Naive B cell (primary cell): ENCODE measurements at regions not wholly inside any gene's neighbourhood (a gene's known extent, or its start where the extent isn't known, plus 50 kb on each side); places are given as distances from the start of the nearest gene placed in this dataset.

Source experiments
- ATAC-seq, 2 donors: fragments of 150-1000 bp; cut with Tn5 transposase; 2 replicates each; pipeline ENCODE4 v1.10.0; 2021; ENCODE audit warnings: low read depth in 2 of 2, mild to moderate bottlenecking in 2 of 2, moderate library complexity in 2 of 2
- DNase-seq: peaks from one replicate; pipeline ENCODE4 v3.0.0; 2022
- H3K27ac Mint-ChIP-seq, 6 donors: one replicate each; pipeline ENCODE4 v1.8.0; 2020 to 2022; ENCODE audit warnings: mild to moderate bottlenecking in 6 of 6, mixed read lengths in 6 of 6, moderate library complexity in 5 of 6, inconsistent platforms in 2 of 6
- H3K27me3 Mint-ChIP-seq, 3 donors: one replicate each; pipeline ENCODE4 v1.8.0; 2021 to 2022; ENCODE audit warnings: mixed read lengths in 3 of 3, mild to moderate bottlenecking in 1 of 3
- H3K36me3 Mint-ChIP-seq, 2 donors: one replicate each; pipeline ENCODE4 v1.8.0; 2020 to 2022; ENCODE audit warnings: mixed read lengths in 2 of 2, inconsistent platforms in 1 of 2, mild to moderate bottlenecking in 1 of 2
- H3K4me1 Mint-ChIP-seq, 3 donors: one replicate each; pipeline ENCODE4 v1.8.0; 2020 to 2022; ENCODE audit warnings: mixed read lengths in 3 of 3, inconsistent platforms in 1 of 3, mild to moderate bottlenecking in 1 of 3, moderate library complexity in 1 of 3
- H3K4me3 Mint-ChIP-seq, 8 donors: one replicate each; pipeline ENCODE4 v1.8.0; 2020 to 2022; ENCODE audit warnings: mild to moderate bottlenecking in 8 of 8, mixed read lengths in 8 of 8, moderate library complexity in 8 of 8, inconsistent platforms in 2 of 8
- H3K9me3 Mint-ChIP-seq, 7 donors: one replicate each; pipeline ENCODE4 v1.8.0; 2020 to 2022; ENCODE audit warnings: mixed read lengths in 7 of 7, mild to moderate bottlenecking in 5 of 7, inconsistent platforms in 2 of 7, moderate library complexity in 1 of 7

DNA sequence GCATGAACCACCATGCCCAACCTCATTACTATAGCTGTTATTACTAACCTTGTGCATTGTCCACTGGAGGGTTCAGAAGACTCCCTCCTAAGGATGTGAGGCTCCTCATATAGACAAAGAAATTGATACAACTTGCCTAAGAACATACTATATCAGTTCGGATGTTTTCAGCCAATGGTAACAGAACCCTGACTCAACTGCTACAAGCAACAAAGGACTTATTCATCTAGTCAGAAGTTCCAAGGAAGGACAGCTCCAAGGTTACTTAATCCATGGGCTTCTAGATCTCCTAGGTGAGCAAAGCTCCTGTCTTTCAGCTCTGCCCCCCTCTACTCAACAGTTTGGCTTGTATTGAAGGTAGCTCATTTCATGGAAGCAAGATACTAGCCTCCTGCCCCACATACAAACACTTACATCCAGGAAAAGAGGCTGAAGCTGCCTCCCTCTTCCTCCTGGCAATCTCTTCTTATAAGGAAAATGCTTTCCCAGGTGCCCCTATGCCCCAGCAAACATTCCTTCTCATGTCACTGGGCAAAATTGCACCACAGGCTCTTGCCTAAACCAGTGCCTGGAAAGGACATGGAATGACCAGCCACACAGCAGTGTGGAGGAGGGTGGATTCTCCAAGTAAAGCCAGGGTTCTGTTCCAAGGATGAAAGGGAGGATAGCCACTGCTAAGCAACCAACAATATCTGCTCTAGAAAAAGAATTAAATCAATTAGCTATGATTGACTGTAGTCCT is 497.8 kb downstream of the FOXO1 start:
- H3K4me3 Mint-ChIP-seq: no peak overlapping the region
- DNase-seq (no peak), ATAC-seq (no peak)
- no peak overlapping the region for H3K27ac Mint-ChIP-seq
- H3K27me3 Mint-ChIP-seq: peaks cover 3 to 32% (median 27%) of the 10 kb centered on the region in 3 donors
- H3K9me3 Mint-ChIP-seq: peaks cover 0 to 2% (median 0%) of the 10 kb centered on the region in 7 donors
- H3K36me3 Mint-ChIP-seq: no peaks in the 10 kb centered on the region
- peaks cover 3 to 28% (median 9%) of the 10 kb centered on the region in 3 donors for H3K4me1 Mint-ChIP-seq

DNA sequence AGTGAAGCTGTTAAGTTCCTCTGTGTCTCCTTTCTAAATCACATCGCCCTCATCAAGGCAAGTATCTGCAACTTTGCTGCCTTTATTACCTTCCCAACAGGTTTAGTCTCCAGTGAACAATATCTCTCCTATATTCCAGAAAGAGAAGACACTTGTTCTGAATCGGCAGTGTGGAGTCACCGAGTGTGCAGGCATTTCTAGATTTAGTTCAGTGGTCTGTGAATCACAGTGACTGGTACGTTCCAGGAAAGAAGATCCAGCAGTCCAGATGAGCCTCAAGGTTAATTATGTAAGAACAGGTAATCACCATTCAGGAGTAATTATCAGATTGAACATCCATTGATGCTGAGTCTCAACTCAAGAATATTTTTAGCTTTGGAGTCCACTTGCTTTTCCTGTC is 497.0 kb downstream of the FOXO1 start:
- H3K27me3 Mint-ChIP-seq: peaks cover 3 to 32% (median 27%) of the 10 kb centered on the region in 3 donors
- no peaks in the 10 kb centered on the region for H3K36me3 Mint-ChIP-seq
- H3K4me3 Mint-ChIP-seq: no peak overlapping the region
- no peak overlapping the region for H3K27ac Mint-ChIP-seq
- ATAC-seq: no peak
- peaks cover 3 to 28% (median 9%) of the 10 kb centered on the region in 3 donors for H3K4me1 Mint-ChIP-seq
- H3K9me3 Mint-ChIP-seq: peaks cover 0 to 2% (median 0%) of the 10 kb centered on the region in 7 donors
- no peak for DNase-seq

DNA sequence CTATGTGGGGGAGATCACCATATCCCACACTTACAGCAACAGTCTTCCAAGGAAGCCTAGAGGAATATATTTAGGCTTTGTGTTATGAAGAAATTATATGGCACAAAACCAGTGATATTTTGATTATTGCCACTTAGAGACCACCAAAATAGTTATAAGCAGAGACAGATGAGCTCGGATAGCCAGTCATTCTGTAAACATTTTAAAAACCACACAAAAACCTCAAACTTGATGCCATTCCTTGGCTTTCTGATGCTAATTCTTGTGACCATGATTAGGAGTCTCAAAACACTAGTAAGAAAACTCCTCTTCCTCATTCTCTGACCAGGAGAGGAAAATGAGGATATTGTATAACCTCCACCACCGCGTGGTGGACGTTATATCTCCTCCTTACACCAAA is 496.4 kb downstream of the FOXO1 start:
- Mint-ChIP-seq H3K9me3 (peaks cover 0 to 2% (median 0%) of the 10 kb centered on the region in 7 donors), H3K4me3 (no peak overlapping the region), H3K27me3 (peaks cover 3 to 32% (median 27%) of the 10 kb centered on the region in 3 donors), H3K27ac (no peak overlapping the region), H3K4me1 (peaks cover 3 to 28% (median 9%) of the 10 kb centered on the region in 3 donors), H3K36me3 (no peaks in the 10 kb centered on the region)
- DNase-seq (no peak), ATAC-seq (no peak)

DNA sequence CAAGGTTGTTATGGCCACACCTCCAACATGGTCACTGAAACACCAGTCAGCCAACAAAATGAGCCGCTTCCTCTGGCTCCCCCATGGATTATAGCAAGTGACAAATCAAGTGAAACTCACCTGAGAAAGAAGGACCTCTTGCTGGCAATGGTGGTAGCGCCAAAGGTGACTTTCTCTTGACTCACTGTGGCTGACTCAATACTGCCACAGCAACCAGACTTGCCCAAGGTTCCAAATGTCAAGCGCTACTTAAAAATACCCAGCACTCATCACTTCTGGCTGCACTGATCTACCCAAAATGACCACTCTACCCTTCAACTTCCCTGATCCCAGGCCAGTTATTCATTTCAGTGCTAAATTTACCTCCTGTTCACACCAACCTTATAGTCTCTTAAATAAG is 495.5 kb downstream of the FOXO1 start:
- Mint-ChIP-seq H3K27ac (no peak overlapping the region), H3K27me3 (peaks cover 3 to 32% (median 27%) of the 10 kb centered on the region in 3 donors), H3K4me1 (peaks cover 3 to 19% (median 9%) of the 10 kb centered on the region in 3 donors), H3K36me3 (no peaks in the 10 kb centered on the region), H3K4me3 (no peak overlapping the region), H3K9me3 (peaks cover 0 to 2% (median 0%) of the 10 kb centered on the region in 7 donors)
- ATAC-seq: no peak
- no peak for DNase-seq

DNA sequence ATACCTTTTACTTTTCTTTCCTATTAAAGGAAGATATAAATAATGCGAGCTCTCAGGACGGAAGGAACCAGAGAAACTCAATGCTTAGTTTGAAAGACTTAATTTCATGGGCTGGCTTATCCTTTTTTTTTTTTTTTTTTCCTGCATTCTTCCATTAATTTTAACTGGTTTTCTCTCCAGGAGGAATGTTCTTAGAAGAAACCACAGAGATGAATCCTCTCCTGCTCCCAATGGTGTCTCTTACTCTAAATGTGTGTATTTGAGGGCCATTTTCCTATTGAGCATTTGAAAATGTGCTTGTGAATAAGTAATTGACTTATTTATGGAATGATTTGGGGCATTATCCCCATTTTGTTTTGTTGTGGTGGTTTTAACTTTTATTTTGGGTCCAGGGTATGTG is 494.9 kb downstream of the FOXO1 start:
- peaks cover 3 to 32% (median 27%) of the 10 kb centered on the region in 3 donors for H3K27me3 Mint-ChIP-seq
- no peak for ATAC-seq
- no peak overlapping the region for H3K27ac Mint-ChIP-seq
- DNase-seq: no peak
- peaks cover 0 to 2% (median 0%) of the 10 kb centered on the region in 7 donors for H3K9me3 Mint-ChIP-seq
- peak overlapping the region in 2 of 8 donors; percentile 20 to 41 for H3K4me3 Mint-ChIP-seq
- no peaks in the 10 kb centered on the region for H3K36me3 Mint-ChIP-seq
- peaks cover 1 to 15% (median 5%) of the 10 kb centered on the region in 3 donors for H3K4me1 Mint-ChIP-seq

DNA sequence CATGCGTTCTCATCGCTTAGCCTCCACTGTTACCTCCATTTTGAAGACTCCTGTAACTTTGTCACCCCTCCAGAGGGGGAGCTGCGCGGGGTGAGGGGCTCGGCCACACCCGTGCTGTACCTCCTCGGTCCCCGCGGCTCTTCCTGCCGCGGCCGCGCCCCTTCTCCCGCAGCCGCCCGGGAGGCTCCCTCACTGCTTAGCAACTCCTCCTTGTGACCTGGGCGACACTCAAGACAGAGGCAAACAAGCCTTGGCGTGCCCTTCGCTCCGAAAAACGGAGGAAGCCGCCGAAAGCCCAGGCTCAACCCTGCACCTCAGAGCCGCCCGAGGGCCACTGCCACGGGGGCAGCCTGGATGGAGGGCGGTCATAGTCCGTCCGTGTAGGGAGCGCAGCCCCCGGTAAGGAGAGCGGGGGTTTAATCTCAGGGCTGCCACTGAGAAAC is 494.3 kb downstream of the FOXO1 start:
- peaks cover 3 to 32% (median 27%) of the 10 kb centered on the region in 3 donors for H3K27me3 Mint-ChIP-seq
- peak in 1 of 2 donors; percentile 14 for ATAC-seq
- H3K4me3 Mint-ChIP-seq: peak overlapping the region in 5 of 8 donors; percentile 20 to 82 (median 53)
- no peaks in the 10 kb centered on the region for H3K36me3 Mint-ChIP-seq
- peaks cover 0 to 10% (median 5%) of the 10 kb centered on the region in 3 donors for H3K4me1 Mint-ChIP-seq
- peak overlapping the region in 1 of 6 donors; percentile 27 for H3K27ac Mint-ChIP-seq
- peaks cover 0 to 2% (median 0%) of the 10 kb centered on the region in 7 donors for H3K9me3 Mint-ChIP-seq
- no peak for DNase-seq

DNA sequence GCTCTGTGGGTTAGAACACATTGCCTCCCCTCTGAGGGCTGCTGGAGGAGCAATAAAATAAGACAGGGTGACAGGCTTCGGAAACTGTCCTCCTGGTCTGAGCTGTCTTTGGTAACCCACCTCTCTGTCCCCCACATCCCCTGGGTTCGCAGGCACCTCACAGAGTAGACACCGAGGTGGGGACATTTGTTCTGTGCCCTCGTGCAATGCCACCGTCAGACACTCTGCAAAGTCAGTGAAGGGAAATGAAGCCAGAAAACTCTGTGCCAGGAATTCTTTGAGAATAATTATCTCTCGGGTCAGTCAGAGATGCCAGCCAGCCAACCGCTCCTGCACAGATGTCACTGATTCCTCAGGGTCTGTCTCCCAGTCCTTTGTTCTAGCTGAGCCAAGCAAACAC is 493.6 kb downstream of the FOXO1 start:
- DNase-seq (no peak), ATAC-seq (no peak)
- H3K27ac Mint-ChIP-seq: peak overlapping the region in 2 of 6 donors; percentile 41 to 51
- peak overlapping the region in 1 of 8 donors; percentile 56 for H3K4me3 Mint-ChIP-seq
- H3K36me3 Mint-ChIP-seq: no peaks in the 10 kb centered on the region
- H3K9me3 Mint-ChIP-seq: peaks cover 0 to 2% (median 0%) of the 10 kb centered on the region in 7 donors
- H3K4me1 Mint-ChIP-seq: peaks cover 0 to 10% (median 5%) of the 10 kb centered on the region in 3 donors
- peaks cover 3 to 28% (median 27%) of the 10 kb centered on the region in 3 donors for H3K27me3 Mint-ChIP-seq

DNA sequence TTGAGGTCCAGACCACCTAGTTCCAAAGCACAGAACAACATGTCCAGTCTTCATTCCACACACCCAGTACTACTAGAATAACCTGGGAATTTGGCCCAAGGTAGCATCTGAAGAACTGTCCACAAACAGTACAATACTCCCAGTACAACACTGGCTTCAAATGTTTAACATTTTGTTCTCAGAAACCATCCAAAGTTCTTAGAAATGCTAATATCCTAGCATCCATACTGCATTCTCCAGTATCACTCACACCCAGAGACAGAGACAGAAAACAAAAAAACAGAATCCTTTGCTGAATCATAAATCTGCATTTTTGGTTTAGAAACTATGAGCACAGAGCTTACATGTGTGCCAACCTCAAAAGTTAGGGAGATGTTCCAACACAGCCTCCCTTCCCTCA is 490.8 kb downstream of the FOXO1 start:
- Mint-ChIP-seq H3K4me3 (no peak overlapping the region), H3K27ac (no peak overlapping the region), H3K36me3 (no peaks in the 10 kb centered on the region), H3K9me3 (peaks cover 0 to 2% (median 0%) of the 10 kb centered on the region in 7 donors), H3K27me3 (peaks cover 3 to 24% (median 16%) of the 10 kb centered on the region in 3 donors), H3K4me1 (peaks cover 2 to 10% (median 5%) of the 10 kb centered on the region in 3 donors)
- ATAC-seq: no peak
- DNase-seq: no peak

DNA sequence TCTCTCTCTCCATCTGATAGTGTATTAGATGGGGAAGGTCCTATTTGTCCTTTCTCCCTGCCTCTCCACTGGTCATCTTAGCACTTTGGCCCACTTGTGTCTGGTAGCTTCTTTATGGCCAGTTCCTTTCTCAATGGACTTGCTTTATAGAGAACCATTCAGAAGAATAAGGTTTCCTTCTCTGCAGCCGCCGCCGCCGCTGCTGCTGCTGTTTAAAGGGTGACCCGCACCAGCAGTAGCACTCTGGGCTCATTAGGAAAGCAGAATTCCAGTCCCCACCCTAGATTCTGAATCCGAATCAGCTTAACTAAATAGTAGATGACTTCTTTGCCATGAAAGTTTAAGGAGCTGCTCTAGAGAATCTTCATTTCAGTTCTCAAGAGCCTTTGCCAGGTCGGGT is 490.2 kb downstream of the FOXO1 start:
- Mint-ChIP-seq H3K36me3 (no peaks in the 10 kb centered on the region), H3K4me3 (no peak overlapping the region), H3K4me1 (peaks cover 2 to 10% (median 5%) of the 10 kb centered on the region in 3 donors), H3K27me3 (peaks cover 0 to 19% (median 11%) of the 10 kb centered on the region in 3 donors), H3K27ac (no peak overlapping the region), H3K9me3 (peaks cover 0 to 2% (median 0%) of the 10 kb centered on the region in 7 donors)
- DNase-seq (no peak), ATAC-seq (no peak)

DNA sequence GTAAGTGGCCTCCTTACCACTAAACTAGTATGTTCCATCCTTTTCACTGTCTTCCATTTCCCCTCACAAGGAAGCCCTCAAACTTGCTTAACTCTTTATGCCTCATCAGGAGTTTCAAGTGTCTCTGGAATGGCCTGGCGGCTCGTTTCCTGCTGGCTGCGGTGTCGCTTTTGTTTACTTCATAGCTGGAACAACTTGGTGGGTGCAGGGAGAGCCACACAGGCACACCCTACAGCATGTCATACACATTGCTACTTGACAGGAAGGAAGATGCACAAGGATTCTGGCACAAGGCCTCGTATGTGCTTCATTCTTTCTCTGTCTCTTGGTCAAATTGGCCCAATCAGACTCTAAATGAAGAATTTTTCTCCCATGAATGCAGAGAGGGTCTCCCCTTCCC is 488.3 kb downstream of the FOXO1 start:
- Mint-ChIP-seq H3K9me3 (no peaks in the 10 kb centered on the region), H3K4me3 (no peak overlapping the region), H3K27me3 (peaks cover 0 to 4% (median under 1%) of the 10 kb centered on the region in 3 donors), H3K27ac (peak overlapping the region in 1 of 6 donors; percentile 38), H3K4me1 (peaks cover 0 to 2% (median under 1%) of the 10 kb centered on the region in 3 donors), H3K36me3 (no peaks in the 10 kb centered on the region)
- ATAC-seq (no peak), DNase-seq (no peak)

DNA sequence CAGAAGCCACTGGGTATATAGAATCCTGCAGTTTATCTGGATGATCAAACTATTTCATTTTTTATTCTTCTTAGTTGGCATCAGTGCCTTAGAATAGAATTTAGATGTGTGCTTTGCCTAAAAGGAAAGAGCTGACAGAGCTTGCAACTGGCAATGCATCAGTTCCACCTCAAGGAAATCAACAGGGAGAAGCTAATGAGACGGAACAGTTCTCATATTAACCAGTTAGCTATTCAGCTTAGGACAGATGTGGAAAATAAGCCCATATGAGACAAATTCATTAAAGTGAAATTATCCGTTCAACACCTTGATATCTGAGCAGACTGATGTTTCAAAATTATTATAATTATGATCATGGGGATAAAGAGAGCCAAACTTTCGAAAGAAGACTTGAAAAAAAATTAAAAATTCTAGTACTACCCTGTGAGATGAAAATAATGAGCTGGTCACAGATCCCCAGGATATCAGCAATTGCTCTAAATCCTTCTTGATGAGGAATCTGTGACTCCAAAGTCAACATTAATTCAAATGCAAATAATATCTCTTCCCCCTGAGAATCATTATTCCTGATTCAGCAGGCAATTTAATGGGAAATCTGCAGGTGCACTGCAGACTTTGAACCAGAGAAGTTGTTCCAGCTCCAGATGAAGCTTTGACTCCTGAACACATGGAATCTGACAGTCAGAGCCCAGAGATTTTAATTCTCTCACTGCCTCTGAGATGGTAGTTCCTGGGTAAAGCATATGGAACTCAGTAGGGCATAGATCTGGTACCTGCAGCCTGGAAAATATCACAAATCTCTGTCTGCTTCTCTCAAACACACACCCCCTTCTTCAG is 486.8 kb downstream of the FOXO1 start:
- peaks cover 9 to 11% (median 9%) of the 10 kb centered on the region in 3 donors for H3K4me1 Mint-ChIP-seq
- H3K4me3 Mint-ChIP-seq: no peak overlapping the region
- ATAC-seq (no peak), DNase-seq (no peak)
- H3K27me3 Mint-ChIP-seq: no peaks in the 10 kb centered on the region
- H3K36me3 Mint-ChIP-seq: no peaks in the 10 kb centered on the region
- H3K9me3 Mint-ChIP-seq: no peaks in the 10 kb centered on the region
- no peak overlapping the region for H3K27ac Mint-ChIP-seq

DNA sequence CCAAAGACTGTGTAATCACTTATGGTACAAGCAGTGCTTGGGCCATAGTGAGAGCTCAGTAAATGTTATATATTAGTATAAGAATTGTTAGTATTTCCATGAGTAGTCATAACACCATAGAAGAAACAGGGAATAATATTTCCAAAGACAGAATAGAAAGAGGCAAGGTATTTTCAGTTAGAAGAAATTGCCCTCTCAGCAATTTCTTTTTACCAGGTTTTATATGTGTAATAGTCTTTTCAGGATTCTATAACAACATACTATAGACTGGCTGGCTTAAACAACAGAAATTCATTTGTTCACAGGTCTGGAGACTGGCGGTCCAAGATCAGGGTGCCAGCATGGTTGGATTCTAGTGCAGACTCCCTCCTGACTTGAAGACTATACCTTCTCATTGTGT is 485.7 kb downstream of the FOXO1 start:
- DNase-seq: no peak
- no peaks in the 10 kb centered on the region for H3K9me3 Mint-ChIP-seq
- peaks cover 18 to 20% (median 19%) of the 10 kb centered on the region in 3 donors for H3K4me1 Mint-ChIP-seq
- no peak overlapping the region for H3K27ac Mint-ChIP-seq
- H3K4me3 Mint-ChIP-seq: no peak overlapping the region
- H3K36me3 Mint-ChIP-seq: no peaks in the 10 kb centered on the region
- no peak for ATAC-seq
- no peaks in the 10 kb centered on the region for H3K27me3 Mint-ChIP-seq

DNA sequence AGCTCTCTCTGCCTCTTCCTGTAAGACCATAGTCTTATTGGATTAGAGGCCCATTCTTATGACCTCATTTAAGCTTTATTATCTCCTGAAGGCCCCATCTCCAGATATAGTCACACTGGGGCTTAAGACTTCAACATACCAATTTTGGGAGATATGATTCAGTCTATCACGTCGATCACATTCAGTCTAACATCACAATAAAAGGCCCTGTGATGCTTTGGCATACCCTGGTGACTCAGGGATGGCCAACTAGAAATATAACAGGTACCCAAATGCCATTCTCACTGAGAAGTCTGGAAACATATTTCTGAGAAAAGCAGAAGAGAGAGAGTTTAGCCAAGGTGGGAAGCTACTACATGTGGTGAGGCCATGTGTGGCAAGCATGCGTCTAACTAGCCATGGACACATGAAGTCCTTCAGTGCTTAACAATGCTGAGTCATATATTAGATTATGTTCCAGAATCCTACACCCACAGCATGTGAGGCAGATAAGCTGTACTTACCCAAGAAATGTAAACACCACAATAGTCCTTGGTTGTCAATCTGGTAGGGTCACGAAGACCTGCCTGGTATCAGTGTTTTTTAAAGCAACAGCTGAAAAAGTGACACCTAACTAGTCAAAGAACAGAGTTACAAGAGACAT is 485.1 kb downstream of the FOXO1 start:
- Mint-ChIP-seq H3K36me3 (no peaks in the 10 kb centered on the region), H3K4me3 (no peak overlapping the region), H3K4me1 (peaks cover 23% of the 10 kb centered on the region in 3 donors), H3K27me3 (no peaks in the 10 kb centered on the region), H3K27ac (no peak overlapping the region), H3K9me3 (no peaks in the 10 kb centered on the region)
- DNase-seq: no peak
- ATAC-seq: no peak
